ENCODE measurements at regions not wholly inside any gene's neighbourhood (a gene's known extent, or its start where the extent isn't known, plus 50 kb on each side); places are given as distances from the start of the nearest gene placed in this dataset.

- Histone ChIP-seq H3K9ac (ENCODE audit: low read length) (no peak overlapping the region), H3K27ac (ENCODE audit: low read length) (no peak overlapping the region), H3K9me2 (ENCODE audit: insufficient read depth, low read length) (no peaks in the 10 kb centered on the region), H3K27me3 (ENCODE audit: insufficient read depth, low read depth, low read length) (no peaks in the 10 kb centered on the region), H3K79me2 (replicated peaks; ENCODE audit: insufficient read depth, low read length) (no peaks in the 10 kb centered on the region), H3K9me3 (ENCODE audit: low read length) (no peaks in the 10 kb centered on the region), H3K36me3 (ENCODE audit: insufficient read depth, low read length) (no peaks in the 10 kb centered on the region), H3K4me2 (ENCODE audit: low read length) (no peak overlapping the region), H2AFZ (ENCODE audit: low read depth, low read length) (no peak overlapping the region), H4K20me1 (ENCODE audit: insufficient read depth) (no peaks in the 10 kb centered on the region), H3K4me3 (ENCODE audit: low read length) (no peak overlapping the region), H3F3A (ENCODE audit: insufficient read depth, low read length, poor library complexity, severe bottlenecking) (no peaks in the 10 kb centered on the region)
- TF ChIP-seq MXI1 (conservative IDR thresholded peaks at IDR 0.05; ENCODE audit: poor library complexity, severe bottlenecking) (no peak), SMC3 (conservative IDR thresholded peaks at IDR 0.05; ENCODE audit: poor library complexity) (no peak), EP300 (conservative IDR thresholded peaks at IDR 0.05; ENCODE audit: poor library complexity, severe bottlenecking) (no peak), RAD21 (conservative IDR thresholded peaks at IDR 0.05) (no peak), TAF1 (IDR thresholded peaks at IDR 0.05; ENCODE audit: low read depth) (no peak)
Observed at GRCh38 chr12:98137278-98137677, 378.1 kb upstream of the TMPO start.

GRCh38 chr12:98144953-98145352 lies 370.4 kb upstream of the TMPO start:
- Histone ChIP-seq H3K27me3 (ENCODE audit: insufficient read depth, low read depth, low read length) (no peaks in the 10 kb centered on the region), H2AFZ (ENCODE audit: low read depth, low read length) (no peak overlapping the region), H3K9me3 (ENCODE audit: low read length) (no peaks in the 10 kb centered on the region), H3K79me2 (replicated peaks; ENCODE audit: insufficient read depth, low read length) (no peaks in the 10 kb centered on the region), H3K27ac (ENCODE audit: low read length) (no peak overlapping the region), H3F3A (ENCODE audit: insufficient read depth, low read length, poor library complexity, severe bottlenecking) (no peaks in the 10 kb centered on the region), H4K20me1 (ENCODE audit: insufficient read depth) (no peaks in the 10 kb centered on the region), H3K9me2 (ENCODE audit: insufficient read depth, low read length) (no peaks in the 10 kb centered on the region), H3K4me3 (ENCODE audit: low read length) (no peak overlapping the region), H3K9ac (ENCODE audit: low read length) (no peak overlapping the region), H3K4me2 (ENCODE audit: low read length) (no peak overlapping the region), H3K36me3 (ENCODE audit: insufficient read depth, low read length) (no peaks in the 10 kb centered on the region)
- TF ChIP-seq RAD21 (conservative IDR thresholded peaks at IDR 0.05) (no peak), SMC3 (conservative IDR thresholded peaks at IDR 0.05; ENCODE audit: poor library complexity) (no peak), TAF1 (IDR thresholded peaks at IDR 0.05; ENCODE audit: low read depth) (no peak), MXI1 (conservative IDR thresholded peaks at IDR 0.05; ENCODE audit: poor library complexity, severe bottlenecking) (no peak), EP300 (conservative IDR thresholded peaks at IDR 0.05; ENCODE audit: poor library complexity, severe bottlenecking) (no peak), EZH2 (IDR thresholded peaks at IDR 0.05; ENCODE audit: borderline replicate concordance, insufficient read depth, low read length, poor library complexity, severe bottlenecking) (no peak), POLR2AphosphoS5 (IDR thresholded peaks at IDR 0.05) (no peak), CTCF (IDR thresholded peaks at IDR 0.05; ENCODE audit: poor library complexity, severe bottlenecking) (no peak), REST (IDR thresholded peaks at IDR 0.05; ENCODE audit: borderline replicate concordance) (no peak)

Data from neural cell (in vitro differentiated cells).